Smooth muscle cell (in vitro differentiated cells): ENCODE measurements at regions not wholly inside any gene's neighbourhood (a gene's known extent, or its start where the extent isn't known, plus 50 kb on each side); places are given as distances from the start of the nearest gene placed in this dataset.

Source experiments
- DNase-seq: peaks from one replicate; lab custom pipeline; 2025; ENCODE audit not compliant: unreplicated experiment; lab: John Stamatoyannopoulos, UW
- H2AFZ ChIP-seq: fragments of 200-600 bp; sonication (generic); 2 replicates; pipeline ENCODE4 v1.6.0; 2016; ENCODE audit warnings: antibody characterized with exemption, low read depth, mild to moderate bottlenecking
- H3F3A ChIP-seq: fragments of 200-600 bp; sonication (generic); 2 replicates; pipeline ENCODE4 v1.6.0; 2017; ENCODE audit warnings: antibody characterized with exemption, low read depth
- H3K27ac ChIP-seq: fragments of 200-600 bp; sonication (generic); 2 replicates; pipeline ENCODE4 v1.5.1; 2016; ENCODE audit warnings: low read depth, mild to moderate bottlenecking
- H3K27me3 ChIP-seq: fragments of 200-600 bp; sonication (generic); 2 replicates; pipeline ENCODE4 v1.6.1; 2016; ENCODE audit warnings: low read depth, mild to moderate bottlenecking
- H3K36me3 ChIP-seq: fragments of 200-600 bp; sonication (generic); 2 replicates; pipeline ENCODE4 v1.5.1; 2016; ENCODE audit warnings: low read depth
- H3K4me1 ChIP-seq: fragments of 200-600 bp; sonication (generic); 2 replicates; pipeline ENCODE4 v1.5.1; 2016; ENCODE audit warnings: low read depth
- H3K4me2 ChIP-seq: fragments of 200-600 bp; sonication (generic); 2 replicates; pipeline ENCODE4 v1.6.0; 2016; ENCODE audit warnings: mild to moderate bottlenecking
- H3K4me3 ChIP-seq: fragments of 200-600 bp; sonication (generic); 2 replicates; pipeline ENCODE4 v1.5.1; 2016; ENCODE audit warnings: mild to moderate bottlenecking
- H3K79me2 ChIP-seq: fragments of 200-600 bp; sonication (generic); 2 replicates; pipeline ENCODE4 v1.6.0; 2016; ENCODE audit warnings: low read depth, mild to moderate bottlenecking
- H3K9ac ChIP-seq: fragments of 200-600 bp; sonication (generic); 2 replicates; pipeline ENCODE4 v1.6.0; 2016; ENCODE audit warnings: low read depth
- H3K9me3 ChIP-seq: fragments of 200-600 bp; sonication (generic); replicated peaks from 2 replicates; pipeline ENCODE4 v1.5.1; 2016; ENCODE audit warnings: low read depth
- H4K20me1 ChIP-seq: fragments of 200-600 bp; sonication (generic); 2 replicates; pipeline ENCODE4 v1.6.0; 2016; ENCODE audit warnings: low read depth
- WGBS: methylation state at CpG from one replicate; pipeline ENCODE4 v1.1.7; 2016; ENCODE audit warnings: low lambda C conversion rate; 5-methylcytosine and 5-hydroxymethylcytosine counted together
- TF ChIP-seq, protein P1 (sequence below): fragments of 200-600 bp; sonication (generic); IDR thresholded peaks from 2 replicates; pipeline ENCODE4 v1.5.1; 2017; ENCODE audit warnings: borderline replicate concordance, mild to moderate bottlenecking, antibody characterized with exemption; ENCODE audit not compliant: insufficient read depth, poor library complexity, severe bottlenecking

DNA sequence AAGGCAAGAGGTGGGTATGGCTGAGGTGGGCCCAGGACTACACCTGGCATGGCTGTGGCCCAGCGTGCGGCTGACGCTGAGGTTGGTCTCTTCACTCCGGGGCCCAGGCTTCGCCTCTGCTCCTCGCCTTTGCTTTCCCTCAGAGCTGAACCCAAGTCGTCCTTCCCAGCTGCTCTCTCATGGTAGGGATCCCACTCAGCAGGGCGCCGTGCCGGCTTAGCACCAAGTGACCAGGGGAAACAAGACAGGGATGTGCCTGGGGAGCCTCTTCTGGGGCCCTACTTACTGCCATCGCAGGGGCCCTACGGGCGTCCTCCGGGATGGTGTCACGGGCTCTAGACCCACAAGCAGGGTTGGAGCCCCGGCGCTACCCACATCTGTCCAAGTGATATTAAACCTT lies 138.1 kb upstream of the ALKAL2 start:
- Histone ChIP-seq H3K36me3 (no peaks in the 10 kb centered on the region), H3K27me3 (no peaks in the 10 kb centered on the region), H3K4me2 (no peak overlapping the region), H3K4me1 (no peaks in the 10 kb centered on the region), H3K4me3 (no peak overlapping the region), H3K27ac (no peak overlapping the region), H3K79me2 (no peaks in the 10 kb centered on the region), H2AFZ (no peak overlapping the region), H3F3A (no peaks in the 10 kb centered on the region), H3K9me3 (no peaks in the 10 kb centered on the region), H4K20me1 (no peaks in the 10 kb centered on the region), H3K9ac (no peak overlapping the region)
- 95% methylated on average over 17 of the region's 17 CpGs for WGBS
- TF ChIP-seq, protein P1, sequence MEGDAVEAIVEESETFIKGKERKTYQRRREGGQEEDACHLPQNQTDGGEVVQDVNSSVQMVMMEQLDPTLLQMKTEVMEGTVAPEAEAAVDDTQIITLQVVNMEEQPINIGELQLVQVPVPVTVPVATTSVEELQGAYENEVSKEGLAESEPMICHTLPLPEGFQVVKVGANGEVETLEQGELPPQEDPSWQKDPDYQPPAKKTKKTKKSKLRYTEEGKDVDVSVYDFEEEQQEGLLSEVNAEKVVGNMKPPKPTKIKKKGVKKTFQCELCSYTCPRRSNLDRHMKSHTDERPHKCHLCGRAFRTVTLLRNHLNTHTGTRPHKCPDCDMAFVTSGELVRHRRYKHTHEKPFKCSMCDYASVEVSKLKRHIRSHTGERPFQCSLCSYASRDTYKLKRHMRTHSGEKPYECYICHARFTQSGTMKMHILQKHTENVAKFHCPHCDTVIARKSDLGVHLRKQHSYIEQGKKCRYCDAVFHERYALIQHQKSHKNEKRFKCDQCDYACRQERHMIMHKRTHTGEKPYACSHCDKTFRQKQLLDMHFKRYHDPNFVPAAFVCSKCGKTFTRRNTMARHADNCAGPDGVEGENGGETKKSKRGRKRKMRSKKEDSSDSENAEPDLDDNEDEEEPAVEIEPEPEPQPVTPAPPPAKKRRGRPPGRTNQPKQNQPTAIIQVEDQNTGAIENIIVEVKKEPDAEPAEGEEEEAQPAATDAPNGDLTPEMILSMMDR, result no peak
- no peak for DNase-seq

DNA sequence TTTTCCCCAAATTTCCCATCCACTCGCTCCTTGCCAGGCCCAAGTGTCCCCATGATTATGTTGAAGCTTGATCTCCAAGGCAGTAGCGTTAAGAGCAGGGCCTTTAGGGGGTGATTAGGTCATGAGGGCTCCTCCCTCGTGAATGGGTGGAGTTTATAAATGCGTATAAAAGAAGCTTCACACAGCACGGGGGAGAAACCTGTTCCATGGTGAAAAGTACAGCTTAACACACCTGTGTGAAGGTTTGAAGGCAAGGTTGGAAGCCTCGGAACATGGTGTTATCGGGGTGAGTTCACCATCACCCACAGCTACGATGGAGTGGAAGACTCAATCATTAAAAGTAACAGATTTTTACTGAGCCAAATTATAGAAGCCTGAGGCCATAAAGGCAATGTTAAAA lies 137.4 kb upstream of the ALKAL2 start:
- 83% methylated on average over 8 of the region's 8 CpGs for WGBS
- H3K9me3 ChIP-seq, result no peaks in the 10 kb centered on the region
- H3K4me1 ChIP-seq, result no peaks in the 10 kb centered on the region
- H3K79me2 ChIP-seq, result no peaks in the 10 kb centered on the region
- no peak overlapping the region for H3K4me3 ChIP-seq
- no peaks in the 10 kb centered on the region for H3K36me3 ChIP-seq
- DNase-seq, result no peak
- no peaks in the 10 kb centered on the region for H3K27me3 ChIP-seq
- no peaks in the 10 kb centered on the region for H4K20me1 ChIP-seq
- no peak overlapping the region for H3K27ac ChIP-seq
- H2AFZ ChIP-seq, result no peak overlapping the region
- H3K9ac ChIP-seq, result no peak overlapping the region
- TF ChIP-seq, protein P1, result no peak
- H3K4me2 ChIP-seq, result no peak overlapping the region
- no peaks in the 10 kb centered on the region for H3F3A ChIP-seq

DNA sequence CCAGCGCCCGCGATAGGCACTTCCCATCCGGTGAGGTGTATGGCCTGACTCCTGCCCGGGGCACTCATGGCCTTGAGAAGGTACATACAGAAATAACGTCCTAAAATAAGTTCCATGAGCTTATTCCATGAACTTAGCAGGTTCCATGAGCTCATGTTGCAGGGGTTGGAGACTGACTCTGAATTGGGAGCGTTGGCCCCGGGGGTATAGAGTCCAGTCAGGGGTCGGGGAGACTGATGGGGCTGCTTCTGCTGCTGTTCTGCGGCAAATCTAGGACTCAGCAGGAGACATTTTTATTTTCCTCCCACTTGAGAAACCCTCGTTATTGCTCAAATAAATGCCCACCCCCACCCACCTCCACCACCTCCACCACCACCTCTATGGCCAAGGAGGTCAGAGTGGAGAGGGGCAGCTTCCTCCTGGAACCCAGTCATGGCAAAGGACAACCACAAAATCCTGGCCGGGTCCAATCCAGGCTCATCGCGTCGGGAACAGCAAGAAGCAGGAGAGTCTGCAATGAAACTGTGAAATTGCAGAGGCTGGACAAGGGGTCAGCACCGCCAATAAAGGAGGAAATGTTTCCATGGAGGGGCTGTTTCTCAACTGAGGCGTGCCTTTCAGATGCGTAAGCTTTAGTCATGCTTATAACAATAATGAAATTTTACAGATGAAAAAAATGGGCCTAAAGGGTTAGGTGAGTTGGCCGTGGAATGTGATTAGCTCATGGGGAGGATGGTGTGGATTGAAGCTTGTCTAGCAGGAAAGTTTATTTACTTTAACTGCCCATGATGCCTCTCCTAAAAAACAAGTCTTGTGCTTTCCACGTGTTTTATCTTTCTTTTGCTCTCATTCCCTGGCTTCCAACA lies 136.6 kb upstream of the ALKAL2 start:
- no peak for DNase-seq
- Histone ChIP-seq H3K36me3 (no peaks in the 10 kb centered on the region), H3K9ac (no peak overlapping the region), H3F3A (no peaks in the 10 kb centered on the region), H2AFZ (no peak overlapping the region), H3K79me2 (no peaks in the 10 kb centered on the region), H3K27me3 (no peaks in the 10 kb centered on the region), H3K27ac (no peak overlapping the region), H3K4me1 (no peaks in the 10 kb centered on the region), H3K9me3 (no peaks in the 10 kb centered on the region), H3K4me2 (no peak overlapping the region), H4K20me1 (no peaks in the 10 kb centered on the region), H3K4me3 (no peak overlapping the region)
- WGBS, result 90% methylated on average over 20 of the region's 20 CpGs
- TF ChIP-seq, protein P1, result no peak

DNA sequence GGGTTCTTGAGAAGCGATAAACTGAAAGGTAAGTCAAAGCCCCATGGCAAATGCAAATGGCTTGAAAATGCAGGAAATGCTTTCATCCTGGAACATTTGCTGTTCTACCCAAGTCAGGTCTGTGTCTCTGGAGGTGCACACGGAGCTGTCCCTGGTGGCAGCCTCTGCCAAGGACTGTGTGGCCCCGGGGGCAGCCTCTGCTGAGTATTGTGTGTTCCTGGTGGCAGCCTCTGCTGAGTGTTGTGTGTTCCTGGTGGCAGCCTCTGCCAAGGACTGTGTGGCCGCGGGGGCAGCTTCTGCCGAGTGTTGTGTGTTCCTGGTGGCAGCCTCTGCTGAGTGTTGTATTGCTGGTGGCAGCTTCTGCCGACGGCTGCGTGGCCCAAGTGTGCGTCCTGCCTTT lies 135.6 kb upstream of the ALKAL2 start:
- H3K36me3 ChIP-seq, result no peaks in the 10 kb centered on the region
- H3K4me1 ChIP-seq, result no peaks in the 10 kb centered on the region
- no peak overlapping the region for H3K4me2 ChIP-seq
- no peaks in the 10 kb centered on the region for H4K20me1 ChIP-seq
- no peak overlapping the region for H2AFZ ChIP-seq
- 90% methylated on average over 10 of the region's 10 CpGs for WGBS
- H3K4me3 ChIP-seq, result no peak overlapping the region
- H3F3A ChIP-seq, result no peaks in the 10 kb centered on the region
- no peak for DNase-seq
- H3K9me3 ChIP-seq, result no peaks in the 10 kb centered on the region
- H3K9ac ChIP-seq, result no peak overlapping the region
- H3K27ac ChIP-seq, result no peak overlapping the region
- H3K27me3 ChIP-seq, result no peaks in the 10 kb centered on the region
- H3K79me2 ChIP-seq, result no peaks in the 10 kb centered on the region
- TF ChIP-seq, protein P1, result no peak
